GM19372 (cell line): ENCODE measurements at regions not wholly inside any gene's neighbourhood (a gene's known extent, or its start where the extent isn't known, plus 50 kb on each side); places are given as distances from the start of the nearest gene placed in this dataset.
"Not testable (repeated sequence)": the region's sequence is repeated elsewhere in the genome, so short reads cannot be mapped to it uniquely, and the experiment has no call there.

Experiments
- ATAC-seq: cut with Tn5 transposase; IDR thresholded peaks from one replicate; pipeline ENCODE4 v1.9.1; 2021; ENCODE audit warnings: mild to moderate bottlenecking, low read depth, moderate library complexity; ENCODE audit not compliant: unreplicated experiment

DNA sequence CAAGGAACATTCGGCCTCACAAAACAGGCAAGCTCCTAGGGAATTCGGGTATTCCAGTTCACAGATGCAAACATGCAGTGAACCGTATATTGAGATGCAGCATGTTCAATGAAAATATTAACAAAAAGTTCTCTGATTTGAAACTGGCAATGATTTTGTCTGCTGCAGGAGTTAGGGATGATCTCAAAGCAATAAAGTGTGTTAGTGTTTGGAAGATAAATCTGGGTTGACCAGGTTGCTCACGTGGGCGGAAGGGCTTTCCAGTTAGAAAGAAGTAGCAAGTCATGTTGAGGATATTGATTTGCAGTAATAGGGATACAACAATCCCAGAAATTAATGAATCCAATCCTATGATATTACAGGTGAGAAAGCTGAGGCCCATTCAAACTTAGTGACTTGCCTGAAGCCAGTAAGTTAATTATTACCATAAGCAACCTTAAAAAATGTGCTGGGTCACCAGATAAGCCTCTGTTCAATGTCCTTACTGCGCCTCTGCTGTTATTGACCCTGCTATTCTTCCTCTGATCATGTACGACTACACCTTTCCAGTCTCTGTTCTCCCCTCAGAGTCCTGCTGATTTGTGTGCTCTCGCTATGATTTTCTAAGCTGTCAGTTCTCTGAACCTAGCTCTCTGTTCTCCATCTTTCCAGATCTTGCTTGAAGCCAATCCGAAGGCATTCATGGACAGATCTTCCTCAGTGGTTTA, 370.8 kb downstream of the DSEL start:
- ATAC-seq = no peak

DNA sequence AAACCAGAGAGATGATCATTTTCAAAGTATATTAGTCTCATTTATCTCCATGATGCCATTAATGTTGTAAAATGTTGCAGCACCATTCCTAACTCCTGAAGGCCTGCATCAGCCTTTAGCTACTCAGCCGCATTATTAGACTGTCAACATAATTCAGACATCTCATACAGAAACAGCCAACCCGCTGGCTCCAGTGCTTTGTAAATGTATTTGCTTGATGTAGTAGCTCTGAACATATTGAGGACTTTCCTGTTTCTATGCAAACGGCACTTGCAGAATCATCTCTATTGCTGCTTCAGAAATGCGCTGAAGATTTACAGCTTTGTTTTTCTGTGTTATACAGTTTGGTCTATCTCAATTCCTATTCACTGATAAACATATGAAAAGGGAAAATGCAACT, 372.2 kb downstream of the DSEL start:
- no peak for ATAC-seq

GRCh38 chr18:67143028-67143427, 373.5 kb downstream of the DSEL start:
- ATAC-seq = no peak

DNA sequence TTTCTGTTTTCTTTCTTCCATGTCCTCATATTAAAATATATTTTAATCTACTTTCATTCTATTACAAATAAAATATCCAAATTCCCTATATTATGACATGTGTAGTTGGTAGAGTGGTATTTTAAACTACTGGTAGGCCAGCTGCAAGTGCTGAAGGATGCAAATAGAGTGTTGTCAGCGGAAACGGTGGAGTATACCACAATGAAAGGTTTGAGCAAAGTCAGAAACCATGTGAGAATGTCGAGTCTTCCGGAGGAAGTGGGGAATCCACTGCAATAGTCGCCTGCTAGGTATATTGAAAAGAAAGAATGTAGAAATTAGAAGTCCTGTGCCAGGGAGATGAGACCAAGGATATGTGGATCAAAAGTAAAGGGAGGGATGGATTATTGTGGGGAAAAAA, 373.9 kb downstream of the DSEL start:
- ATAC-seq = no peak

DNA sequence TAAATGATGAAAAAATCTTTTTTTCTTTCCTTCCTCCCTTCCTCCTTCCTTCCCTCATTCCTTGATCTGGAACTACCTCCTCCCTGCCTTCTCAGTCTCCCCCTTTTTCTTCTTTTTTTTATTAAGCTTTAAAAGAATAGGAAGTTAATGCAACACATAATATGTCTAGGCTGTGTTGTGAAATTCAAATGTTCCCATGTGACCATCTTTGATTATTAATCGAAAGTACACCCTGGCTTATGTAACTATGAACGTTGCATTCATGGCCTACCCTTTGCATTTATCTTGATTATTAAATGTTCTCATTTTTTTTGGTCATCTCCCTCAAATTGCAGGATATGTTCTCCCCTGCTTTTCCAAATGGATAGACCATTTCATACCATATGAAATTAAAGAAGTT, 376.0 kb downstream of the DSEL start:
- ATAC-seq = no peak

GRCh38 chr18:67139899-67140298, 376.6 kb downstream of the DSEL start:
- no peak for ATAC-seq

- ATAC-seq = no peak
Measured at GRCh38 chr18:67135981-67136380, 380.5 kb downstream of the DSEL start.

DNA sequence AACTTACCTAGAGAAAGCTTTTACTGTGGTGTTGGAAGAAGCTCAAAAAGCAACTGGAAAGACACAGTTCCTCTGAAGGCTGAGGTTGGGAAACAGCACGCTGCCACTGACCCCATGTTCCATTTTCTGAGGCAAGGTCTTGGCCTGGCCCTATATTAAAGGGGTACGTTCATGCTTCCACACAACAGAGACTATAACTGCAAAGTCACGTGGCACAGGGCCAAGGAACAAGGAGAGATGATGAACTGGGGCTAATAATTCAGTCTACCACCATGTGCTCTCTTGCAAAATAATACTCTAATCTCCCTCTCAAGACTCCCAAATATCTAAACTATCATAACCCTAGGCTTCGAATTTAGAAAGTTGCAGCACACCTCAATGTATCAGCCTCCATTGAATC, 381.6 kb downstream of the DSEL start:
- ATAC-seq = no peak

DNA sequence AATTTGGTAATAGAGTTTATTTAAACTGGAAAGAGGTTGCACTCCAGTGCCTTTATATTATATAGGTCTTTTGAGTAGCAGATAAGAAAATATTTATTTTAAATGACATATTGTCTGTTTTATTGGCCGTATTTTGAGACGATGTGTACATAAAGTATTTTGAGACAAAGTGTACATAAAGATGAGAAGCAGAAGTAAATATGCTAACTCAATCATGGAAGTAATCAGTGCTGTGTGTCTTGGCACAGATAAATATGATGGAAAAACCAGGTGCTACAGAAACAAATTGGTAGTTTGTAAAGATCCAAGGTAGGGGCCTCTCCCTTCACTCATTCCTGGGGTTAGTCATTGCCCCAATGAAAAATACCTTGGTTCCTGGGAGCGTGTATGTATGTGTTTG, 382.9 kb downstream of the DSEL start:
- ATAC-seq = no peak

DNA sequence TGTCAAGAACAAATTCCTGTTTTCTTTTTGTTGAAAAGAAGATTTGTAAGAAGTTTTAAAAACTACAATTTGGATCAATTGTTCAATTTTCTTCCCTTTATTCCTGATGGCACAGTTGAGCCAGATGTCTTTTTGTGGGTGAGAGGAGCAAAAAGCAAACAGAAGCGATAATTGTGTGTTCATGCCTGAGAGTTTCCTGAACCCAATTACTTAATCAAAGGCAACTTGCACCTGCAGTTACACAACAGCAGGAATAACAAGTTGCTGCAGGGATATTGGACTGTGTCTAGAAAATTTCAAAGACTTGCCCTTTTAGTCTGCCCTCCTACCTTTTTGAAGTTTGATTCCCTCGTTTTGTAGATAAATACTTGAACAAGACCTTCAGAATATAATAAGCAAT, 383.6 kb downstream of the DSEL start:
- no peak for ATAC-seq

DNA sequence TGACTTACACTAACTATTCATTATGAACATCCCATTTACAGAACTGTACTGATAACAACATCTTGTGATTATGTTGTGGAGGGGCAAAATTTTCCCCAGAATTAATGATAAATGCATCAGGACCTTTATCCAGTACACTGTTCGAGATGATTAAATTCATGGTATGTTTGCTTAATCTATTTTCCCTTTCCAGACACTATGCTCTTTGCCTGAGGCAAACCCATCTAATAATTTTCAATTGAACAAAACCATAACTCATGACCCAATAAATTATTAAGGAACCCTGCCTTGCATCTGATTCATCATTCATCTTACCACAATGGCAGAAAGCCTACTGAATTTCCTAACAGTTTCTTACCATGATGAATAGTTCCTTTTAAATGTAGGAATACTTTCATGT, 385.0 kb downstream of the DSEL start:
- no peak for ATAC-seq

DNA sequence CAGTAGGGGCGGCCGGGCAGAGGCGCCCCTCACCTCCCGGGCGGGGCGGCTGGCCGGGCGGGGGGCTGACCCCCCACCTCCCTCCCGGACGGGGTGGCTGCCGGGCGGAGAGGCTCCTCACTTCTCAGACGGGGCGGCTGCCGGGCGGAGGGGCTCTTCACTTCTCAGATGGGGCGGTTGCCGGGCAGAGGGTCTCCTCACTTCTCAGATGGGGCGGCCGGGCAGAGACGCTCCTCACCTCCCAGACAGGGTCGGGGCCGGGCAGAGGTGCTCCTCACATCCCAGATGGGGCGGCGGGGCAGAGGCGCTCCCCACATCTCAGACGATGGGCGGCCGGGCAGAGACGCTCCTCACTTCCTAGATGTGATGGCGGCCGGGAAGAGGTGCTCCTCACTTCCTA, 389.8 kb downstream of the DSEL start:
- not testable (repeated sequence) for ATAC-seq

DNA sequence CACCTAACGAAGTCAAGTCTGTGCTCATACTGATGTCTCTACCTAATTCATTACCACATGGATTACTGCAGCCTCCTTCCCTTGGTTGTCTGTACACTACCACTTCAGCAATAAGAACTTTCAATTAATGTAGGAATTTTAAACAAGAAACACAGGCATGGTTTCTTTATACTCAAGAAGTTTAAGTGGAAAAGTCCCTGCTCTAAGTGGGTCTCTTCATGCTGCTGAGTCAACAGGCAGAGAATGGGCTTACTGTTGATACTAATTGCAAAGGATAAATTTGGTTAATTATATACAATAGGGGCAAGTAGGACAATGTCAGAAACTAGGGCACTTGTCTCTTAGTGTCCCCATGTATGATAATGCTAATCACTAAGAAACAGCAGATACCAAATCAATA, 392.6 kb downstream of the DSEL start:
- no peak for ATAC-seq

- ATAC-seq = no peak
Measured at GRCh38 chr18:67117804-67118203, 398.7 kb downstream of the DSEL start.

DNA sequence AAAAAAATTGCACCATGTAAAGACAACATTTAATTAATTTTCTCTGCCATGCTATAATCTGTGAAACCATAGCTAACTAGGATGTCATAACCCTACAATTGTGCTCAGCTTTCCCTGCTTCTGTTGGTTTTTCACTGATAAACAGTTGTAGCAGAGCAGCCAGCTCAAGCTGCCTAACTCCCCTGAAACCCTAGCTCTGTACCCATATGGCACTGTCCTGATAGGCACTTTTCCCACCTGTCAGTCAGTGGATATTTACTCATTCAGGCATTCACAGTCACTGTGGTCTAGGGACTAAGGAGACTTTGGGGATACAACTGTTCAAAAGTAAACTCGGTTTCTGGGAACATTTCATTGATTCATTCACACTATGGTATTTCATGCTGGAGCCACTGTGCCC, 407.0 kb downstream of the DSEL start:
- ATAC-seq = no peak

GRCh38 chr18:67108894-67109293, 407.6 kb downstream of the DSEL start:
- no peak for ATAC-seq

DNA sequence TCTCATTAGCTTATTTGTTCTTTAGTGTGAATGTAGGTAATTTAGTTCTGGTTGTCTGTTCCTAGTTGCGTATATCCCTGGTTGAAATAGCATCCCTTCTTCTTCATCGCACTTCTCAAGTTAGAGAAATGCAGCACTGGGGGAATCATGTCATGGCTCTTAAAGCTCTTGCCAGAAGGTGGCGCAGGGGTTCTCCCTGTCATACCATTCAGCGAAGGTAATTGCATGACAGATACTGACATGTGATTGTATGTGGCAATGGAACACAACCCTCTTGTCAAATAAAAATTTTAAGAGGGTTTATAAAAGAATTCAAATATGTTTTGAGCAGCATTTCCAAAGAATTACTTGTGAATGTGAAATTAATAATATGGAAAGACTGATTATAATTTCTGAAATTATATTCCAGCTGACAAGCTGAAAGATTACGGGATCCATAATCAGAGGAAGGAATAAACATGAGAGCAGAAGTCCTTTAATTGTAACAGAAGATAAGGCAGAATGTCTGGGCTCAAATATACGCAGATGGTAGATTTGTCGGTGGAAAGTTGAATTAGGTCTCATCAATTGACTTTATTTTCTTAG, 411.7 kb downstream of the DSEL start:
- ATAC-seq = peak; percentile 93

DNA sequence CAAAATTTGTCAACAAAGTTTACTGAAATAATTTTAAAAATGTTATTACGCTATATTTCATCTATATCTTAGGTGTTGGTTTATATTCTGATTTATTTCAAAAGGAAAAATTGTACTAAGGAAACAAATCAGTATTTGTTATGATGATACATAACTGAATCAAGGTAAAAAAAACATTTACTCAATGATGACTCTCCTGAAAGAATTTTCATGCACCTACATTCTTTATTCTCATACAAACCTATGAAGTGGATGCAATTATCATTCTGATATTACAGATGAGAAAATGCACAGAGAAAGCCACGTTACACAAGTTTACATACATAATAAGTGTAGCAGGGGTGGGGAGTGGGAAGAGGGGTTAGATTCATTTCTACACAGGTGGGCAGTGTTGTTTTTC, 422.4 kb downstream of the DSEL start:
- ATAC-seq = no peak

DNA sequence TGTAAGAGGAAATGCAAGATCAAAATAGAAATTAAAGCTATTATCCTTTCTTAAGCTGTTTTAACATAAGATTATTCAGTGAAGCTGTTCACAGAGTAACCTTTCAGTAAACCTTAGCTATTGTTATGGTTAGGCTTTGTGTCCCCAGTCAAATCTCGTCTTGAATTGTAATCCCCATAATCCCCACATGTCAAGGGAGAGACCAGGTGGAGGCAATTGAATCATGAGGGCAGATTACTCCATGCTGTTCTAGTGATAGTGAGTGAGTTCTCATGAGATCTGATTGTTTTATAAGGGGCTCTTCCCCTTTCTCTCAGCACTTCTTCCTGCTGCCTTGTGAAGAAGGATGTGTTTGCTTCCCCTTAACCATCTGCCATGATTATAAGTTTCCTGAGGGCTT, 424.4 kb downstream of the DSEL start:
- ATAC-seq = no peak

DNA sequence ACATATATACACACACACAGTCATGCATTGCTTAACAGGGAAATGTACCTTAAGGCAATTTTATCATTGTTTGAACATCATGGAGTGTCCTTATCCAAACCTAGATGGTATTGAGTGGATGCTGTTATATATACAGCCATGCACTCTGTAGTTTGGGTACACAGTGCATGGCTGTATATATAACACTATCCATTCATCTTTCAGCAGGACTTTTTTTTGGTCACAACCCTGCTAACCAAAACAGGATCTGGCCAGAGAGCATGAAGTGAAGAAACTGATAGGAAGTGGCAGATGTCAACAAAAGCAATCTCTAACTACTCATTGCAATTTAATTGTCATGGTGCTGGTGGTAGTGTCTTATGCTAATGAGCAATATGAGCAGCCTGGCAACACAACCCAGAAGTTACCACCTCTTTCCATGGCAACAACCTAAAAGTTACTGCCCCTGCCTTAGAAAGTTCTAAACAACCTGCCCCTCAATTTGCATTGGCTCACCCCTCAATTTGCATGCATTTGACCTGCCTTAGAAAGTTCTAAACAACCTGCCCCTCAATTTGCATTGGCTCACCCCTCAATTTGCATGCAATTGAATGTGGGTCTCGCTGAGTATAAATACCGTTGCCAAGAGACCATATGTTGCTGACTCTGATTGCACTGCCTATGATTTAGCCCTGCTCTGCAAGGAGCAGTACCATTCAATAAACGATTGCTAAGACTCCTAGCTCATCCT, 434.9 kb downstream of the DSEL start:
- no peak for ATAC-seq

GRCh38 chr18:67080601-67081000, 435.9 kb downstream of the DSEL start:
- ATAC-seq = no peak

DNA sequence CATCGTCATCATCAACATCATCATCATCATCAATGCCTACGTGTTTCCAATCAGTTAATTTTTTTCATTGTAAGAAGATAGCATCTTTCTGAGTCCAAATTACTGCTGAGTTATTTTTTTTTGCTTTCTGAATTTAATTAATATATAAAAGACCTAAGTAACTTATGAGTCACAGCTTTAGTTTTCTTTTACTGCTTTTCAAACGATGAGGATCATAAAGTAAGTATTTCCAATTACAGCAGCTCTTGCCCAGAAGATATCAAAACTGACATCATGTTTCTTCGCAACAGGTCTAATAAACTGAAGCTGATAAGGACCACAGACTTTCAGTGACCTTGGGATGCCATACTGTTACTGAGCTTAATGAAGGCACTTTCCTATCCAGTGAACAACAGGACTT, 442.2 kb downstream of the DSEL start:
- no peak for ATAC-seq
